PC-9 (cell line): ENCODE measurements at regions not wholly inside any gene's neighbourhood (a gene's known extent, or its start where the extent isn't known, plus 50 kb on each side); places are given as distances from the start of the nearest gene placed in this dataset.

ENCODE experiments used
- BruUV-seq: library from RNA; stranded (reverse); fragments of 400-500 nt; replicated peaks from 2 replicates; lab custom pipeline; 2021; lab: Mats Ljungman, UMichigan
- CTCF ChIA-PET: fragments of 300-600 bp; sonication (Branson Sonifier 250); formaldehyde crosslinking; loops from one replicate; lab custom pipeline; 2022; ENCODE audit warnings: antibody characterized with exemption; lab: Charles Lee
- POLR2A ChIA-PET: fragments of 300-600 bp; sonication (Branson Sonifier 250); formaldehyde crosslinking; loops from one replicate; lab custom pipeline; 2022; ENCODE audit warnings: antibody characterized with exemption; ENCODE audit not compliant: unreplicated experiment; lab: Charles Lee
- DNase-seq, 2 experiments: peaks; one replicate each; pipeline versions ENCODE4 v3.0.0 to v3.0.0-alpha.2; 2015 to 2022; ENCODE audit warnings: mixed read lengths in 1 of 2
- H2AFZ ChIP-seq: fragments of 200-600 bp; sonication (generic); 2 replicates; pipeline ENCODE4 v1.8.1; 2017; ENCODE audit warnings: antibody characterized with exemption
- H3F3A ChIP-seq: fragments of 200-600 bp; sonication (generic); 2 replicates; pipeline ENCODE4 v1.8.1; 2017; ENCODE audit warnings: antibody characterized with exemption, mild to moderate bottlenecking, low read depth; ENCODE audit not compliant: insufficient read depth
- H3K27ac ChIP-seq: fragments of 200-600 bp; sonication (generic); 2 replicates; pipeline ENCODE4 v1.6.1; 2016; ENCODE audit warnings: mixed run types
- H3K27me3 ChIP-seq: fragments of 200-600 bp; sonication (generic); 2 replicates; pipeline ENCODE4 v1.6.1; 2016; ENCODE audit warnings: low read depth, mixed run types; ENCODE audit not compliant: insufficient read depth
- H3K36me3 ChIP-seq: fragments of 200-600 bp; sonication (generic); 2 replicates; pipeline ENCODE4 v1.6.1; 2016; ENCODE audit warnings: low read depth, mixed run types
- H3K4me1 ChIP-seq: fragments of 200-600 bp; sonication (generic); replicated peaks from 2 replicates; pipeline ENCODE4 v1.6.1; 2016; ENCODE audit warnings: mixed run types; ENCODE audit not compliant: insufficient read depth
- H3K4me2 ChIP-seq: fragments of 200-600 bp; sonication (generic); 2 replicates; pipeline ENCODE4 v1.6.1; 2017; ENCODE audit warnings: mixed run types
- H3K4me3 ChIP-seq: fragments of 200-600 bp; sonication (generic); 2 replicates; pipeline ENCODE4 v1.6.1; 2016; ENCODE audit warnings: mixed run types
- H3K79me2 ChIP-seq: fragments of 200-600 bp; sonication (generic); 2 replicates; pipeline ENCODE4 v1.6.1; 2017; ENCODE audit warnings: low read depth, mixed run types
- H3K9me2 ChIP-seq: fragments of 200-600 bp; sonication (generic); 2 replicates; pipeline ENCODE4 v1.8.1; 2017; ENCODE audit warnings: mild to moderate bottlenecking; ENCODE audit not compliant: insufficient read depth
- H3K9me3 ChIP-seq: fragments of 200-600 bp; sonication (generic); 2 replicates; pipeline ENCODE4 v1.8.1; 2016; ENCODE audit warnings: low read depth; ENCODE audit not compliant: insufficient read depth
- H4K20me1 ChIP-seq: fragments of 200-600 bp; sonication (generic); 2 replicates; pipeline ENCODE4 v1.8.1; 2017; ENCODE audit not compliant: insufficient read depth
- CTCF ChIP-seq: fragments of 200-600 bp; sonication (generic); conservative IDR thresholded peaks from 2 replicates; pipeline ENCODE4 v1.6.1; 2017; ENCODE audit warnings: mixed run types, antibody characterized with exemption, mild to moderate bottlenecking, moderate library complexity
- EZH2 ChIP-seq: fragments of 200-600 bp; sonication (generic); IDR thresholded peaks from 2 replicates; pipeline ENCODE4 v1.8.0; 2017; ENCODE audit warnings: antibody characterized with exemption, low read depth
- intact Hi-C: fragments of 100-400 bp; cut with micrococcal nuclease; formaldehyde crosslinking; loops from one replicate; pipeline ENCODE4 v1.10.0; 2022; ENCODE audit not compliant: unreplicated experiment

- H3K4me3 ChIP-seq, result no peak overlapping the region
- no peak overlapping the region for H3K4me2 ChIP-seq
- no TSS peak for BruUV-seq
- no peaks in the 10 kb centered on the region for H4K20me1 ChIP-seq
- no peaks in the 10 kb centered on the region for H3K9me3 ChIP-seq
- H3K27me3 ChIP-seq, result no peaks in the 10 kb centered on the region
- intact Hi-C loops, result no loop called here
- CTCF ChIA-PET, result no interaction called here
- no peaks in the 10 kb centered on the region for H3K36me3 ChIP-seq
- no peak for DNase-seq
- H3K4me1 ChIP-seq, result no peaks in the 10 kb centered on the region
- H3K79me2 ChIP-seq, result no peaks in the 10 kb centered on the region
- TF ChIP-seq CTCF (no peak), EZH2 (no peak)
- H3K9me2 ChIP-seq, result no peaks in the 10 kb centered on the region
- POLR2A ChIA-PET, result no interaction called here
- no peak overlapping the region for H3K27ac ChIP-seq
- H3F3A ChIP-seq, result no peaks in the 10 kb centered on the region
- no peak overlapping the region for H2AFZ ChIP-seq
Measured at GRCh38 chr10:20596911-20597310, 300.2 kb downstream of the NEBL start.

- DNase-seq, result no peak
- TF ChIP-seq CTCF, result no peak
- no peak for TF ChIP-seq EZH2
- intact Hi-C loops, result no loop called here
- H3K36me3 ChIP-seq, result no peaks in the 10 kb centered on the region
- H3K9me2 ChIP-seq, result no peaks in the 10 kb centered on the region
- POLR2A ChIA-PET, result no interaction called here
- no peaks in the 10 kb centered on the region for H3F3A ChIP-seq
- H3K4me3 ChIP-seq, result no peak overlapping the region
- H3K27ac ChIP-seq, result no peak overlapping the region
- no peaks in the 10 kb centered on the region for H3K9me3 ChIP-seq
- H3K4me2 ChIP-seq, result no peak overlapping the region
- H3K4me1 ChIP-seq, result no peaks in the 10 kb centered on the region
- CTCF ChIA-PET, result no interaction called here
- H3K27me3 ChIP-seq, result no peaks in the 10 kb centered on the region
- H3K79me2 ChIP-seq, result no peaks in the 10 kb centered on the region
- no peak overlapping the region for H2AFZ ChIP-seq
- H4K20me1 ChIP-seq, result no peaks in the 10 kb centered on the region
- no TSS peak for BruUV-seq
Measured at GRCh38 chr10:20596065-20596755, 300.9 kb downstream of the NEBL start.

GRCh38 chr10:20593649-20594048, 303.5 kb downstream of the NEBL start:
- H3F3A ChIP-seq, result no peaks in the 10 kb centered on the region
- CTCF ChIA-PET, result no interaction called here

More at GRCh38 chr10:20593649-20594048, 303.5 kb downstream of the NEBL start:
- no peak for TF ChIP-seq EZH2
- no peak for TF ChIP-seq CTCF
- no peak overlapping the region for H3K27ac ChIP-seq
- POLR2A ChIA-PET, result no interaction called here
- H3K79me2 ChIP-seq, result no peaks in the 10 kb centered on the region
- no peaks in the 10 kb centered on the region for H4K20me1 ChIP-seq
- no peak for DNase-seq
- no peaks in the 10 kb centered on the region for H3K27me3 ChIP-seq
- H2AFZ ChIP-seq, result no peak overlapping the region
- BruUV-seq, result no TSS peak
- no peak overlapping the region for H3K4me3 ChIP-seq
- H3K4me2 ChIP-seq, result no peak overlapping the region
- H3K4me1 ChIP-seq, result no peaks in the 10 kb centered on the region
- no peaks in the 10 kb centered on the region for H3K9me3 ChIP-seq
- no peaks in the 10 kb centered on the region for H3K9me2 ChIP-seq
- H3K36me3 ChIP-seq, result no peaks in the 10 kb centered on the region
- intact Hi-C loops, result no loop called here
